NCI-H774 (cell line): ENCODE measurements at regions not wholly inside any gene's neighbourhood (a gene's known extent, or its start where the extent isn't known, plus 50 kb on each side); places are given as distances from the start of the nearest gene placed in this dataset.
"Not testable (repeated sequence)": the region's sequence is repeated elsewhere in the genome, so short reads cannot be mapped to it uniquely, and the experiment has no call there.

Experiments used
- DNase-seq: peaks from one replicate; lab custom pipeline; 2025; lab: John Stamatoyannopoulos, UW

DNA sequence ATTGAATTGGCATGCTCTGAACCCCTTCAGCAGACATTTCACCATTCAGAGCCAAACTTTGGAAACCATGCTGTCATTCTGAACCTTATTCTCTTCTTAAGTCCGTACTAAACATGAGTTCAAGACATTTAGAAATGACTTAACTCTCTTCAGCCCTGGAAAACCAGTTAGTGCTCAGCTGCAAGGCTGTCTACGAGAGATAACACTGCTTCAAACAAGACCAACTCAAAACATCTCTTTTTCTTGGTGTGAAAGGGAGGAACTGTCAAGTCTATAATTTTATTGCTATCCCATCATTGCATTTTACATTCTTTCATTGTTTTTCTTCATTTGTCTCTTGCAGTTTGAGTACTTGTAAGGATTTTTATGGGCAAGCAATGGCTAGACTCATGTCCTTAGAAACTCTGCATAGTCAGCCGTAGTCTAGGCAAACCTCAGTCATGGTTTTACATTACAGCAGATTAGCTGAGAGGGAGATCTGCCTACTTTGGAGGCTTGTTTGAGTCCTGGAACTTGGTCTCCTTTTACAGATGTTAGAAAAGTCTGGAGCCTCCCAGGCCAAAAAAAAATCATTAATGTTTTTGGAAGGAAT lies 120.6 kb upstream of the JADE1 start:
- no peak for DNase-seq

GRCh38 chr4:128688033-128688721 lies 121.3 kb upstream of the JADE1 start:
- no peak for DNase-seq

DNA sequence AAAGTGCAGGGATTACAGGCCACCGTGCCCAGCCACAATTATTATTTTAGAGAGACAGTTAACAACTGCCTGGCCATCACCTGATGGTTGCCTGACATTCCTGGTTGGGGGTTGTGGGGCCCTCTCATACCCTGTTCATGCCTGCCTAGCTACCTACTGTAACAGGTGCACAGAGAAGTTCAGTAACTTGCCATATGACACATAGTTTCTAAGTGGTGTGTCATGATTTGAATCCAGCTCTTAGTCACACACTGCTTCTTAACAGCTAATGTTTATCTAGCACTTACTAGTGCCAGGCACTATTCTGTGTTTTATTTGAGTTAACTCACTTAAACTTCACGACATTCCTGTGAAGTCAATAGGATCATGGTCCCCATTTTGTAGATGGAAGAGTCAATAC lies 122.7 kb upstream of the JADE1 start:
- DNase-seq = no peak

DNA sequence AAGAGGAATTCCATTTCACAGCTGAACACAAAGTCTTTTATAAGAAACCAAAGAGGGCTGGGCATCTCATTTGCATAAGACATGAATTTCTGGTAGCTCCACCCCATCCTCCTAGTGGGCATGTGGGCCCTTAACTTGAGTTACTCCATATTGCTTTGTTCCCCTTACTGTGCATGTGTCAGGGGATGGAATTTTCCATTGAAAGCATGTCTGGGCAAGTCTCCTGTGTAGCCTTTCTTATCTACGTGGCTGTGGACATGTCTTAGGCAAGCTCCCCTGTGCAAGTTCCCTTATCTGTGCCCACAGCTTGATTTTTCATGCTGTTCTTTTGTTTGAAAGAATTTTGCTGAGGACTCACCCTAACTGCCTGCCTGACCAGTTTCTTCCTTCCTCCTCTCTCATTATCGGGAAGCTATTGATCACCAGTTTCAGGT lies 123.5 kb upstream of the JADE1 start:
- DNase-seq = no peak

- no peak for DNase-seq
These were observed 125.5 kb upstream of the JADE1 start for GRCh38 chr4:128684016-128684415.

GRCh38 chr4:128682942-128683666 lies 126.4 kb upstream of the JADE1 start:
- no peak for DNase-seq

- no peak for DNase-seq
These were observed 133.4 kb upstream of the JADE1 start for GRCh38 chr4:128676095-128676494.

DNA sequence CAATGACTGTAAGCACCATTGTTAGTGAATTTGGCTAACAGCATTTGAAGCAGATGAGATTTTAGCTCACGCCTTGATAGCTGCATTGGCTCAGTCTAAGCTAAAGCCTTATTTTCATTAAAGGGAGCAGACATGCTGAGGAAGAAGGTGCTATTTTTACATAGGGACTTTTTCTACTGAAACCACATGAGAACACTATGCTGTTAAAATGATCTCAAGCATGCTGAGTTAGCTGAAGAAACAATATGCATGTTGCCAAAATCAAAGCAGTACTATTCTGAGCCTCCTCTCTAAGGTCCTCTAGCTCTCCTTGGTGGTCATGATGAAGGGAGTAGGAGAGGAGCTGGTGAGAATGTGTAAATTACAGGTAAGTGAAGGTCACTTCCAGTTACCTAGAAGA lies 134.4 kb upstream of the JADE1 start:
- DNase-seq = no peak

- not testable (repeated sequence) for DNase-seq
These were observed 136.3 kb upstream of the JADE1 start for GRCh38 chr4:128673159-128673558.

GRCh38 chr4:128672596-128672995 lies 136.9 kb upstream of the JADE1 start:
- not testable (repeated sequence) for DNase-seq

DNA sequence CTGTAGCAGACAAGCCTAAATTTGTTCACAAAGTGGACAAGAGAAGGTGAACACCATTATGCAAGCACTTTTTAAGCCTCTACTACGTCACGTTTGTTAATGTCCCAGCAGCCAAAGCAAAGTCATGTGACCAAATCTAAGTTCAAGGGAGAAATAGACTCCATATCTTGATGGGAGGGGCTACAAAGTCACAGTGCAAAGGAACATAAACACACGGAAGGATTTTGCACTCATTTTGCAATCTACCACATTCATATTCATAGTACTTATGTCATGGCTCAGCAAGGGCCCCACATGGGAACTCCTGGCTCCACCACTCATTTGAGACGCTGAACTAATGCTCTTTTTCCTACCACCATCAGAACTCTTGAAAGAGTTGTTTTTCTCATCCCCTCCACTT lies 139.0 kb upstream of the JADE1 start:
- DNase-seq = no peak

DNA sequence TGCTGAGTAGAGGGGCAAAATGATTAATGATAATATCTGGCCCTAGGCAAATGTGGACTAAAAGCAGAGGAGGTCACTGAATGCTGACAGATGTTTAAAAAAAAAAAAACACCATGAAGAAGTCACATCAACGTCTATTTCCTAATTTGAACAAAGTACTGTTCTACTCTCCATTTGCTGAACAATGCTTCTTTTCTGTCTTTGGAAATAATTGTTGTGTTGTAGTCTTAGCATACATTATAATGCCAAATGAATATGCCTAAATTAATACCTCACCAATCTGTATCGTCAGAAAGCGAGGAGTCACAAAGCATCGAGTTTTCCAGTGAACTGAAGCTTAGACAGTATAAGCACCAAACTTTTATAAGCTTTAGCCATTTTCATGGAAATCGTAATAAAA lies 140.9 kb upstream of the JADE1 start:
- DNase-seq = no peak

GRCh38 chr4:128665514-128665913 lies 144.0 kb upstream of the JADE1 start:
- no peak for DNase-seq

- DNase-seq = no peak
These were observed 146.2 kb upstream of the JADE1 start for GRCh38 chr4:128663325-128663724.

GRCh38 chr4:128661479-128661878 lies 148.0 kb upstream of the JADE1 start:
- no peak for DNase-seq

DNA sequence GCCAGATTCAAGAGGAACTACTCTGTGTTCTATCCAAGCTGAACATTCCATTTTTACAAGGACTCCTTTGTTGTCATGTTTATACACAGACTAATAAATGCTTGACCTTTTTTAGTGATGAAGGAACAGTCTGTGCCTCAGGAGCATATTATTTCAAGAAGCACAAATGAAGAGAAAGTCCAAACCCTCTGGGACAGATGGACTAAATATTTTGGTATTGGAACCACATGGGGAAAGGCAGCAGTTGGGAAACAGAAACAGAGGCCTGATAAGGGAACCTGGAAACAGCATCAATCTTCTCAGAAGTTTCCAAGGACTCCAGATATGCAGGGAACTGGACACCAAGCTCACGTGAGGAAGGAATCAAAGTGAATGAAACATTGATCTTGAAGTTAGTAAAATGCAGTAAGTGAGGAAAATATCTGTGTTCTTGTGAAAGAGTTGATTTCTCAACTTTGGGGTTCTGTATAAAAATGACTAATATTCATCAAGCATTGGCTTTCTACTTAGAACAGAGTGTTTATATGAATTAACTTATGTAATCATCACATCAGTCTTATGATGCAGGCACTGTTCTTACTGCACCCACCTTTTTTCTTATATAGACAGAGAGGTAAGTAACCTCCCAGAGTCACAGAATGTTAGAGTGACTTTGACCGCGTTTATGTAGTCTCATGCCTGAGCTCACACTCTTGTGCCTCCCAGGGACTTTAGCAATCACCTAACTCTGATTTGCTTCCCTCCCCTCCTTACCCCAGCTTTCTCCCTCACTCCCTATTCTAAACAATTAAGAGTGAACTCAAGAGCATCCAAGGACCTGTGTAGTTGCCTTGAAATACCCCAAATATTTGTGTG lies 148.9 kb upstream of the JADE1 start:
- no peak for DNase-seq

GRCh38 chr4:128658214-128658631 lies 151.3 kb upstream of the JADE1 start:
- no peak for DNase-seq

GRCh38 chr4:128657638-128658037 lies 151.9 kb upstream of the JADE1 start:
- DNase-seq = no peak

GRCh38 chr4:128654465-128654864 lies 155.0 kb upstream of the JADE1 start:
- no peak for DNase-seq

DNA sequence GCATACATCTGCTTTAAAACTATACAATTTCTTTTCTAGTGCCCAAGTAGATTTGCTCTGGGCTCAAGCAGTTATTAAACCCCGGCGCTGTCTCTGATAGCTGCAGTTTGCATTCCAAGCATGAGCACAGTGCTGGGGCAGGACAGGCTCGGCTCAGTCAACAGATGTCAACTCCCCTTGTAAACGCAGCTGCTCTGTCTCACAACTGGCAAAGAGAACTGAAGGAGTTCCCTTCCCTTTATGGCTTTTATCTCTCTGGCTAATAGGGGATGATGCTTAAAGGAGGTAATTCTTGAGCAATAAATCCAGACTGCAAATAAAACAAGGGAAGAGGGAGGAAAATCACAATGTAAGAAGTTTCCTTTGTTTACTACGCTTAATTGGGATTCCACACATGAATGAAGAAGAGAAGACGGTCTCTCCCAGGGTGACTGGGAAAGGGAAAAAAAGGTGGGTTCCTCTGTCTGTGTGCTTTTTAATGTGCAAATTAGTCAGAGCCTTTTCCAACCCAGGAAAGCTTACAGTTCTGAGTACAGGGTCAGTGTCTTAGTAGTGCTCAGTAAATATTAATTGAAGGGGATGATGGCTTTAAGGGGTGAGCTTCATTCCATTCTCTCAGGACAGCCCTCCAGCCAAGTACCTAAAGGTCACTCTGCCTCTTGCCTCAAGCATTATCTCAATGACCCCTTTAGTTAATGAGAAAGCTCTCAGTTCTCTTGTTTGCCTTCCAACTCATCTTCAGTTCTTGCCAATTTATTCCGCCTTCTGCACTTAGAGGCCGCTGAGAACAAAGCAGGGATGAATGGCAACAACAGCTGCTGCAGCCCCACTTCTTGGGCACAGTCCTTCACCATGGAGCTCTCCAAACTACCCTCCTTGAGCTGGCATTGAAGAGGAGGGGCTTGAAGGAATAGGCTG lies 155.7 kb upstream of the JADE1 start:
- DNase-seq = no peak

GRCh38 chr4:128649575-128650205 lies 159.8 kb upstream of the JADE1 start:
- DNase-seq = no peak
